ENCODE measurements at regions not wholly inside any gene's neighbourhood (a gene's known extent, or its start where the extent isn't known, plus 50 kb on each side); places are given as distances from the start of the nearest gene placed in this dataset.
A peak's percentile ranks its signal among the peaks of the same experiment; 100 is the strongest.

GRCh38 chr14:43338713-43339112 lies 1168.4 kb downstream of the FSCB start:
- TF ChIP-seq CTCF (IDR thresholded peaks at IDR 0.05) (no peak), POLR2A (IDR thresholded peaks at IDR 0.05; ENCODE audit: low read length) (no peak), E2F6 (IDR thresholded peaks at IDR 0.05; ENCODE audit: borderline replicate concordance, low read depth) (no peak), KDM1A (IDR thresholded peaks at IDR 0.05; ENCODE audit: low read depth) (no peak), MAFK (IDR thresholded peaks at IDR 0.05; ENCODE audit: partially characterized antibody) (peak; percentile 64), NFE2L2 (conservative IDR thresholded peaks at IDR 0.05; ENCODE audit: low read length) (no peak), HOXA7 (CRISPR knock-in tag; IDR thresholded peaks at IDR 0.05) (no peak), PBX3 (IDR thresholded peaks at IDR 0.05) (no peak), EP300 (IDR thresholded peaks at IDR 0.05) (no peak), CEBPB (IDR thresholded peaks at IDR 0.05) (no peak), SMC3 (IDR thresholded peaks at IDR 0.05) (no peak), RAD21 (conservative IDR thresholded peaks at IDR 0.05 in 1 of 2, IDR thresholded peaks at IDR 0.05 in 1 of 2) (no peak)
